ENCODE measurements at regions not wholly inside any gene's neighbourhood (a gene's known extent, or its start where the extent isn't known, plus 50 kb on each side); places are given as distances from the start of the nearest gene placed in this dataset.

DNA sequence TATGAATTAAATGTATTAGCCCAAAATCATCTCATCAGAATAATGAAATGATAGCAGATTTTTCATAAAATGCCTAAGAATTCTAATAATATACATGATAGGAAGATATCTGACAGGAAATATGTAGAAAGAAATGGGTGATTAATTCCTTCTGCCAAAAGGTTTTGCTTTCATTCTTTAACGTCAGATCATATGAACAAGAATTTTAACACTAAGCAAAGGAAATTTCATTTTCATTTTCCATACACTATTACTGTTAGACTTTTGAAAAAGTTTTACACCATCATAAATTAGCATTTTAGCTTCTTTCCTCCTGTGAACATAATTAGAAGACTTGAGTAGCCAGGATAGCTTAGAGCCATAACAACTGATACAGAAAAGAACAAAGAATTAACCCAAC lies 1099.9 kb downstream of the NSUN3 start:
- TF ChIP-seq CTCF (IDR thresholded peaks at IDR 0.05), result no peak
- H3K4me1 ChIP-seq (ENCODE audit: insufficient read depth, low read length), result no peaks in the 10 kb centered on the region
- intact Hi-C loops (cut with DNase I, micrococcal nuclease), result no loop called here
- peaks cover 0 to 4% of the 10 kb centered on the region in 2 experiments for H3K9me3 ChIP-seq (ENCODE audit: control insufficient read depth in 1 of 2, insufficient read depth in 1 of 2, low read length in 2 of 2)
- H3K4me3 ChIP-seq (ENCODE audit: low read length), result no peak overlapping the region
- Mint-ChIP-seq H3K36me3 (ENCODE audit: low read depth) (no peaks in the 10 kb centered on the region), H3K4me3 (no peak overlapping the region), H3K9me3 (peaks cover 15% of the 10 kb centered on the region), H3K4me1 (ENCODE audit: low read depth) (no peaks in the 10 kb centered on the region), H3K27ac (no peak overlapping the region), H3K27me3 (no peaks in the 10 kb centered on the region)
- no peak for DNase-seq
- no peaks in the 10 kb centered on the region for H3K36me3 ChIP-seq (ENCODE audit: insufficient read depth, low read length)
- no peak for ATAC-seq (ENCODE audit: poor library complexity)
- ChIA-PET POLR2A (no interaction called here), CTCF (no interaction called here)
- no peak overlapping the region for H3K27ac ChIP-seq (ENCODE audit: low read depth in 1 of 2, low read length in 2 of 2)
- no peaks in the 10 kb centered on the region for H3K27me3 ChIP-seq (ENCODE audit: control insufficient read depth in 1 of 2, insufficient read depth in 2 of 2, low read length in 2 of 2)

- H3K36me3 Mint-ChIP-seq (ENCODE audit: low read depth), result no peaks in the 10 kb centered on the region
- intact Hi-C loops (cut with DNase I, micrococcal nuclease), result no loop called here
- no peaks in the 10 kb centered on the region for H3K36me3 ChIP-seq (ENCODE audit: insufficient read depth, low read length)
- no peaks in the 10 kb centered on the region for H3K27me3 Mint-ChIP-seq
- ATAC-seq (ENCODE audit: poor library complexity) (no peak), DNase-seq (no peak)
- ChIA-PET POLR2A (no interaction called here), CTCF (no interaction called here)
- H3K4me3 ChIP-seq (ENCODE audit: low read length), result no peak overlapping the region
- H3K27me3 ChIP-seq (ENCODE audit: control insufficient read depth in 1 of 2, insufficient read depth in 2 of 2, low read length in 2 of 2), result no peaks in the 10 kb centered on the region
- H3K4me1 ChIP-seq (ENCODE audit: insufficient read depth, low read length), result no peaks in the 10 kb centered on the region
- H3K4me1 Mint-ChIP-seq (ENCODE audit: low read depth), result no peaks in the 10 kb centered on the region
- H3K9me3 Mint-ChIP-seq, result peaks cover 6% of the 10 kb centered on the region
- H3K4me3 Mint-ChIP-seq, result no peak overlapping the region
- no peak overlapping the region for H3K27ac ChIP-seq (ENCODE audit: low read depth in 1 of 2, low read length in 2 of 2)
- TF ChIP-seq CTCF (IDR thresholded peaks at IDR 0.05), result no peak
- H3K27ac Mint-ChIP-seq, result no peak overlapping the region
- peaks cover 0 to 8% of the 10 kb centered on the region in 2 experiments for H3K9me3 ChIP-seq (ENCODE audit: control insufficient read depth in 1 of 2, insufficient read depth in 1 of 2, low read length in 2 of 2)
Measured at GRCh38 chr3:95167748-95168147, 1104.9 kb downstream of the NSUN3 start.

GRCh38 chr3:95168526-95168925 lies 1105.7 kb downstream of the NSUN3 start:
- peaks cover 6% of the 10 kb centered on the region for H3K9me3 Mint-ChIP-seq
- no peak for DNase-seq
- no peak for TF ChIP-seq CTCF (IDR thresholded peaks at IDR 0.05)
- H3K27me3 Mint-ChIP-seq, result no peaks in the 10 kb centered on the region
- H3K36me3 Mint-ChIP-seq (ENCODE audit: low read depth), result no peaks in the 10 kb centered on the region
- no peaks in the 10 kb centered on the region for H3K4me1 ChIP-seq (ENCODE audit: insufficient read depth, low read length)
- H3K4me3 ChIP-seq (ENCODE audit: low read length), result no peak overlapping the region
- H3K4me1 Mint-ChIP-seq (ENCODE audit: low read depth), result no peaks in the 10 kb centered on the region
- H3K4me3 Mint-ChIP-seq, result no peak overlapping the region
- H3K27ac Mint-ChIP-seq, result no peak overlapping the region
- no peak overlapping the region for H3K27ac ChIP-seq (ENCODE audit: low read depth in 1 of 2, low read length in 2 of 2)
- intact Hi-C loops (cut with DNase I, micrococcal nuclease), result no loop called here
- CTCF ChIA-PET, result no interaction called here
- POLR2A ChIA-PET, result no interaction called here
- peaks cover 0 to 8% of the 10 kb centered on the region in 2 experiments for H3K9me3 ChIP-seq (ENCODE audit: control insufficient read depth in 1 of 2, insufficient read depth in 1 of 2, low read length in 2 of 2)
- H3K36me3 ChIP-seq (ENCODE audit: insufficient read depth, low read length), result no peaks in the 10 kb centered on the region
- ATAC-seq (ENCODE audit: poor library complexity), result no peak
- H3K27me3 ChIP-seq (ENCODE audit: control insufficient read depth in 1 of 2, insufficient read depth in 2 of 2, low read length in 2 of 2), result no peaks in the 10 kb centered on the region
